ENCODE measurements at regions not wholly inside any gene's neighbourhood (a gene's known extent, or its start where the extent isn't known, plus 50 kb on each side); places are given as distances from the start of the nearest gene placed in this dataset.

DNA sequence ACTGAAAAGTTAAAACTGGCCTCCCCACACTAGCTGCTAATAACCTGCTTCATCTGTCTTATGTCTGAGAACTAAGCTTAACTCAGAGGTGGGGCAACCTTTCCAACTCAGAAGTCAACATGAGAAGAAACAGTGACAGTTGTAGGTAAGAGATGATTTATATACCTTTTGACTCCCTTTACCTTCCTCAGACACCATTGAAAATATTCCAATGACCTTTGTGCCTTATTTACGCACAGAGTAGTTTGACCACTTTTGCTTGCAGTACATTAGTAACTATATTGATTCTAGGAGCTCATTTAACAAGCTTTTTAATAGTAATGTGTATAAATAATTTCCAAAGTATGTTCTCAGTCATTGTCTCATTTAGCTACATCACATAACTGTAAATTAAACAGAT lies 77.6 kb downstream of the ALX1 start:
- TF ChIP-seq, protein P1, sequence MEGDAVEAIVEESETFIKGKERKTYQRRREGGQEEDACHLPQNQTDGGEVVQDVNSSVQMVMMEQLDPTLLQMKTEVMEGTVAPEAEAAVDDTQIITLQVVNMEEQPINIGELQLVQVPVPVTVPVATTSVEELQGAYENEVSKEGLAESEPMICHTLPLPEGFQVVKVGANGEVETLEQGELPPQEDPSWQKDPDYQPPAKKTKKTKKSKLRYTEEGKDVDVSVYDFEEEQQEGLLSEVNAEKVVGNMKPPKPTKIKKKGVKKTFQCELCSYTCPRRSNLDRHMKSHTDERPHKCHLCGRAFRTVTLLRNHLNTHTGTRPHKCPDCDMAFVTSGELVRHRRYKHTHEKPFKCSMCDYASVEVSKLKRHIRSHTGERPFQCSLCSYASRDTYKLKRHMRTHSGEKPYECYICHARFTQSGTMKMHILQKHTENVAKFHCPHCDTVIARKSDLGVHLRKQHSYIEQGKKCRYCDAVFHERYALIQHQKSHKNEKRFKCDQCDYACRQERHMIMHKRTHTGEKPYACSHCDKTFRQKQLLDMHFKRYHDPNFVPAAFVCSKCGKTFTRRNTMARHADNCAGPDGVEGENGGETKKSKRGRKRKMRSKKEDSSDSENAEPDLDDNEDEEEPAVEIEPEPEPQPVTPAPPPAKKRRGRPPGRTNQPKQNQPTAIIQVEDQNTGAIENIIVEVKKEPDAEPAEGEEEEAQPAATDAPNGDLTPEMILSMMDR (conservative IDR thresholded peaks at IDR 0.05; ENCODE audit: low read length), result no peak
- TF ChIP-seq EZH2phosphoT487 (IDR thresholded peaks at IDR 0.05; ENCODE audit: borderline replicate concordance, low read depth, low read length), result no peak

Measured in OCI-LY7 (cell line).